GM19328 (cell line): ENCODE measurements at regions not wholly inside any gene's neighbourhood (a gene's known extent, or its start where the extent isn't known, plus 50 kb on each side); places are given as distances from the start of the nearest gene placed in this dataset.
"Not testable (repeated sequence)": the region's sequence is repeated elsewhere in the genome, so short reads cannot be mapped to it uniquely, and the experiment has no call there.

ENCODE experiments used
- ATAC-seq: cut with Tn5 transposase; IDR thresholded peaks from one replicate; pipeline ENCODE4 v1.9.1; 2021; ENCODE audit warnings: mild to moderate bottlenecking, moderate library complexity; ENCODE audit not compliant: unreplicated experiment

GRCh38 chr6:106749609-106750008 lies 120.2 kb downstream of the QRSL1 start:
- no peak for ATAC-seq

DNA sequence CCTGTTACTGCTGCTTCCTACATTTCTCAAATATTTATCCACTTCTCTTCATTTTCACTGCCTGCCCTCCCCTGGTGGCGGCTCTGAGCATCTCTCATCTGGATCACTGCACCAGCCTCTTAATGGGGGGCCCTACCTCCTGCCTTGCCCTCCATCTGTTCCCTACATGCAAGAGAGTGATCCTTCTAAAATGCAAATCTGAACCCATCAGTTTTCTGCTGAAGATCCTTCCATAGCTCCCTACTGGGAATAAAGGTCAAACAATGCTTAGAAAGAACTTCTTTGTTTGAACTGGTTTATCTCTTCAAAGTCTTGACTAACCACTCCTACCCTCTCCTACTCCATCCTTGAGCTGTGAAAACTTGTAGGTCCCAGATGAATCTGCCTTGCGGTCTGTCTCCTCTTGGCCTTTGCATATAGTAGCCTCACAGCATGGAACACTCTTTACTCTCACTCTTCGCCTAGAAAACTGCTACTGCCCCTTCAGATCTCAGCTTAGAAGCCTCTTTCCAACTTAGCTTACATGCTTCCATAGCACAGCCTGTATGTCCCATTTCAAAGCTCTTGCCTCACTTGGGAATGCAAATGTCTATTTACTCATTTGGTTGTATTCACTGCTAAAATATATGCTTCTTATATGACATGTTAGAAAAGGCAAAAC lies 119.3 kb downstream of the QRSL1 start:
- no peak for ATAC-seq

DNA sequence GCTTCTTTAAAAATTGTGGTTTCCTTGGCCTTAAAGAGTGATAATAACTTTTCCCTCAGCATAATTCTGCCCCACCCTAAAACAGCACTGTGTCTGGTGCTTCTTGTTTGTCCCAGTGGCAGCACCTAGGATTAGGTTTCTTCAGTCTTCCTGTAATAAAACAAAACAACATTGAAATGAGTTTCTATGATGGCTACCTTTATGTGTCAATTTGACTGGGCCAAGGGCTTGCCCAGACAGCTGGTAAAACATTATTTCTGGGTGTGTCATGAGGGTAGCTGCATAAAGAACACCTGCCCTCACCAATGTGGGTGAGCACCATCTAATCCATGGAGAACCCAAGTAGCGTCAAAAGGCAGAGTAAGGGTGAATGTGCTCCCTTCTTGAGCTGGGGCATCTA lies 117.8 kb downstream of the QRSL1 start:
- no peak for ATAC-seq

GRCh38 chr6:106746652-106747051 lies 117.3 kb downstream of the QRSL1 start:
- no peak for ATAC-seq

GRCh38 chr6:106745824-106746582 lies 116.6 kb downstream of the QRSL1 start:
- no peak for ATAC-seq

DNA sequence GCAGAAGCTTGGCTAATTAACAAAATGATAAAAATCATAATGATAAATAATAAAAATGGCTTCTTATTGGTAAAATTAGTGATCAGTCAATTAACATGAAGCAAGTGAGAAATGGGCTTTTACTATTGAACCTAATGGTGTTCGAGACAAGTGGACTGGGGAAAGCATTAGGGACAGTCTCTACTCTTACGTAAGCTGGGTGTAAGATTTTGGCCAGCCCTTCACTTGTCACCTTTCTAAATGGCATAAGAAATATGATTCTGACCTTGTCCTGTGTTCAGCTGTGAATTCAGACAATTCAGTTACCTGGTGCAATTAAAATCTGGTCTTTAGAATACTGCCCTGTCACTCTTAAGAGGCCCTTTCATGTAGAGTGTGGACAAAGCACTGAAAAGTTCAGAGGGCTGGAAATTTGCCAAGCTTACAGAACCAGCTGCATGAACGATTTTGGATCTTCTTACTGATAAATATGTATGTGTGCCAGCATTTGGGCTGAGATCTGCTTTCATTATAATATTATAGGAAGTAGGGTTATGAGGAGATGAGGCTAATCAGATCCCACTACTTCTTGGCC lies 115.9 kb downstream of the QRSL1 start:
- ATAC-seq, result no peak

DNA sequence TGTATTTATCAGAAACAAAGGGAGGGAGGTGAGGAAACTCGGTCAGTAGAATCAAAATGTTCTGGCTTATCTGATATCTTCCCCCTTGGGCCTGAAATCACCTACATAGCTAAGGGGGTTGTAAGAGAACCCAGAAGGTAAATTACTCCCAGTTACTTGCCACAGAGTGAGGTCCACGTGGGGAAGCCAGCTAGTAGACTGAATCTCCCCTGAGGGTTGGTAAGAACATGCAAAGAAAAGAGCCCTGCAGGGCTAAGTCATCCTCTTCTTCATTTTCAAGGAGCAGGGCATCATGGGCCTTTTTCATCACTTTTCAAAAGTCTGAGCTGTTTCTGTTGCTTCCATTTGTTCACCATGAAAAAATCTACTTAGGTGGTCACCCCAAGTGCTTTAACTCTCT lies 115.4 kb downstream of the QRSL1 start:
- ATAC-seq, result no peak

DNA sequence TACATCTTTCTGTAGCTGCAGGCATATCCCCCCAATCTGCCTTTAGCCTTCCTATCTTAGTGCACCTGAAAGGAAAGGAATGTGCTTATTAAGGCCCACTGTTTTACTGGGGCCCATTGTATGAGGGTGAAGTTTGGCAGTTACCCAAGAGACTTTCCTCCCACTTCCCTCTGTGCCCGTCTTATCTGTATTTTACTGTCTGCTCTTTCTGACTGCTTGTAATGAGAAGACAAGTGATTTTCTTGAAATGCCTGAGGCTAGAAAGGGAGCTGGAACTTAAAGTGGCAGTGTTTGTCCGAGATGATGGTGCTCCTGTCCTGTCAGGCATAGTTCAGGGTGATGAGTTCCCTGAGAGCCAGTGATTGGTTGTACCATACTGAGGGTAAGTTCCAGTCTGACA lies 114.7 kb downstream of the QRSL1 start:
- ATAC-seq, result not testable (repeated sequence)

GRCh38 chr6:106743612-106744011 lies 114.2 kb downstream of the QRSL1 start:
- no peak for ATAC-seq

GRCh38 chr6:106740287-106740686 lies 110.9 kb downstream of the QRSL1 start:
- no peak for ATAC-seq

- no peak for ATAC-seq
Measured at GRCh38 chr6:106739387-106739786, 110.0 kb downstream of the QRSL1 start.

GRCh38 chr6:106736502-106736901 lies 107.1 kb downstream of the QRSL1 start:
- ATAC-seq, result no peak

DNA sequence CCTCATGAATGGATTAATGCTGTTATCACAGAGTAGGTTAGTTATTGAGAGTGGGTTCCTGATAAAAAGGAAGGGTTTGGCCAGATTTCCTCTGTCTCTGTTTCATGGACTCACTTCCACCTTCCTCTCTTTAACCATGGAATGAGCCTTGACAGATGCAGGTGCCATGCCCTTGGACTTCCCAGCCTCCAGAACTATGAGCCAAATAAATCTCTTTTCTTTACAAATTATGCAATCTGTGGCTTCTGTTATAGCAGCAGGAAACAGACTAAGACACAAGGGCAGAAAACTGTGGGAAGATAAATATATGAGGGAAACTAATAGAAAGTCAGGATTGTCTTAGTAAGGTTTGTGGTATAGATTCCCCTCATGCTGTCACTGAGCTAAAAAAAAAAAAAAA lies 106.5 kb downstream of the QRSL1 start:
- no peak for ATAC-seq

DNA sequence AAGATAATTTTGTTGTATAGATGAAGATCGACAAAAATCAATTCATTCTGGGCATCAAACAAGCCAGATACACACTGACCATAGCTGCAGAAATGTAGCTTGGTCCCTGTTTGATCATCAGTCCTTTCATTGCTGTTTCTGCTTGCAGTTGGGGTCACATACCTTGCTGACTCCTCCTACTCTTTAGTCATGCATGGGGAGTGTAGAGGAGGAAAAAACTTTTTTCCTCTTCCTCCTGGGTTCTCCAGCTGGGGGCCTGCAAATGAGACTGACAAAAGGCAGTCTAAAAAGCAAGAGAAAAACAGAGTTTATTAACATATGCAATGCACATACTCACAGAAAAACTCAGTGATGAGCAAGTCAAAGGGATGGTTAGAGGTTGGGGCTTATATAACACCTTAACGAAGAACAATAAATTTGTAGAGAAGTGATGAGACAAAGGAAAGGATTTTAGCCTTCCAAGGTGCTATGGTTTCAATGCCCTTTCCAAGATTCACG lies 105.8 kb downstream of the QRSL1 start:
- no peak for ATAC-seq

DNA sequence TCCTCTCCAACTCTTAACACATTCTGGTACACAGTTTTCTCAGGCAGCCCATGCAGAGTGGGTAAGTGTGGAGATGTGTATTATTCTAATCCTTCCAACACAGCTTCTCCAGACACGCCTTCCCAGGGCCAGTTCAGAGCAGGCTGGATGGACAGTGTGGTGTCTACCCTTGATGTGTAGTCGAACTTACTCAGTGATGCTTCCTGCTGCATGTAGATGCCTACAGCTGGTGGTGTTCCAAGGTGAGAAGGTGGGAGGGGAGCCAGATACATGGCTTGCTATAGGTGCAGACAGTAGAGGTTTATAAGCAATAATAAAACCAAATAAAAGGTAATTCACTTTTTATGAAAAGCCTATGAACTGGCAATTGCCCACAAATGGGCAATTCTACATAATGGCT lies 104.0 kb downstream of the QRSL1 start:
- ATAC-seq, result no peak

- no peak for ATAC-seq
Measured at GRCh38 chr6:106732376-106732940, 103.1 kb downstream of the QRSL1 start.

GRCh38 chr6:106731843-106732160 lies 102.4 kb downstream of the QRSL1 start:
- ATAC-seq, result no peak

- no peak for ATAC-seq
Measured at GRCh38 chr6:106731144-106731842, 101.9 kb downstream of the QRSL1 start.

DNA sequence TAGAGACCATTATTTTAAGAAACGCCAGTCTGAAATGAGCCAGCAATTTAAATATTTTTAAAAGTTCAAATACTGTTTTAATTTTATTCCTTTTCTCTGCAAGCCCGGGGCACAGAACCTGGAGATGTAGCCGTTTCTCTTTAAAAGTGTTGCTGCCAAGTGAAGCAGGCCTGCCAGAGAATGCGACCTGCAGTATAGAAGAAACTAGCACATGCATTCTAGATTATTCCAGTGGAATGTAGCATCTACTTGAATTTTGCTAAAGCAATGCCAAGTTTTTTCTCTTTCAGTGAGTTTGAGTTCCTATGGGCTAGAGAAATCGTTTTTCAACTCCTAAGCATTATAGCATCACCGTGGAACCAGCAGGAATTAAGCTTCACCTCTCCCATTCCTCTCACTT lies 101.3 kb downstream of the QRSL1 start:
- no peak for ATAC-seq

- ATAC-seq, result no peak
Measured at GRCh38 chr6:106730264-106730663, 100.9 kb downstream of the QRSL1 start.

- no peak for ATAC-seq
Measured at GRCh38 chr6:106729841-106730240, 100.5 kb downstream of the QRSL1 start.
